Tibial nerve (tissue), 4 donors: ENCODE measurements at regions not wholly inside any gene's neighbourhood (a gene's known extent, or its start where the extent isn't known, plus 50 kb on each side); places are given as distances from the start of the nearest gene placed in this dataset.

Source experiments
- DNase-seq, 2 donors: peaks; one replicate each; pipeline ENCODE4 v3.0.0-alpha.2; 2019; ENCODE audit warnings: low spot score in 2 of 2
- H3K27ac ChIP-seq, 4 donors: fragments of 200-600 bp; sonication (generic) in 3 of 4; one replicate each; pipeline ENCODE4 v1.5.1; 2017 to 2019; ENCODE audit warnings: mild to moderate bottlenecking in 1 of 4
- H3K27me3 ChIP-seq, 2 donors: fragments of 200-600 bp; sonication (generic) in 1 of 2; one replicate each; pipeline versions ENCODE4 v1.5.1 to v1.6.0; 2017 to 2019
- H3K36me3 ChIP-seq, 3 donors: fragments of 200-600 bp; sonication (generic); one replicate each; pipeline ENCODE4 v1.5.1; 2018 to 2019
- H3K4me1 ChIP-seq, 4 donors: fragments of 200-600 bp; sonication (generic) in 3 of 4; one replicate each; pipeline ENCODE4 v1.5.1; 2017 to 2019
- H3K4me3 ChIP-seq, 4 donors: fragments of 200-600 bp; sonication (generic) in 3 of 4; one replicate each; pipeline ENCODE4 v1.5.1; 2017 to 2019; ENCODE audit warnings: mild to moderate bottlenecking in 1 of 4, moderate library complexity in 1 of 4
- H3K9me3 ChIP-seq, 4 donors: fragments of 200-600 bp; sonication (generic) in 3 of 4; one replicate each; pipeline ENCODE4 v1.5.1; 2017 to 2019
- EP300 ChIP-seq, 2 donors: sonication (generic); formaldehyde crosslinking; IDR thresholded peaks; one replicate each; pipeline ENCODE4 v1.6.1; 2017; ENCODE audit warnings: antibody characterized with exemption in 2 of 2, mild to moderate bottlenecking in 1 of 2
- POLR2A ChIP-seq, 2 donors: fragments of 450-650 bp; IDR thresholded peaks; one replicate each; pipeline ENCODE4 v1.6.1; 2017; ENCODE audit warnings: antibody characterized with exemption in 2 of 2, mild to moderate bottlenecking in 2 of 2, moderate library complexity in 2 of 2
- WGBS, 2 donors: methylation state at CpG; one replicate each; pipeline ENCODE4 v1.1.5; 2018; 5-methylcytosine and 5-hydroxymethylcytosine counted together
- TF ChIP-seq, protein P1 (sequence below), 5 experiments: fragments of 200-600 bp in 3 of 5; fragments of 450-650 bp in 2 of 5; sonication (generic) in 3 of 5; IDR thresholded peaks; one replicate each; pipeline ENCODE4 v1.5.1; 2016 to 2019; ENCODE audit warnings: antibody characterized with exemption in 5 of 5, mild to moderate bottlenecking in 3 of 5, moderate library complexity in 2 of 5

DNA sequence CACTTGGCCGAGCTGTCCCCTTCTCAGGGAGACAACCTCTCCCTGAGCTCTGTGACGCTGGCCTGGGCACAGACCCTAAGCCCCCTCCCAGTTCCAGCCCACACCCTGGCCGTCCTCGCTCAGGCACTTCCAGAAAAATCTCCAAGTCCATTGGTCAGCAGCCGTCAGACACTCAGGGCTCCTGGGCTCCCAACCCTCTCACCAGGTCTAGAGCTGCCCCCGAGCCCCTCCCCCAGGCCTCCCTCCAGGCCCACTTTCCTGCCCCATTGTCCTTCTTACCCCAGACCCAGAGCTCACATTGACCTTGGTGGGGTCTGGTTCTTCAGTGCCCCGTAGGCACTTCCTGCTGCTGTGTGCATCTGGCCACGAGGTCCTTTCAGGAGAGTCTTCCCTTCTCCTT is 249.3 kb upstream of the RTL1 start:
- TF ChIP-seq, protein P1, sequence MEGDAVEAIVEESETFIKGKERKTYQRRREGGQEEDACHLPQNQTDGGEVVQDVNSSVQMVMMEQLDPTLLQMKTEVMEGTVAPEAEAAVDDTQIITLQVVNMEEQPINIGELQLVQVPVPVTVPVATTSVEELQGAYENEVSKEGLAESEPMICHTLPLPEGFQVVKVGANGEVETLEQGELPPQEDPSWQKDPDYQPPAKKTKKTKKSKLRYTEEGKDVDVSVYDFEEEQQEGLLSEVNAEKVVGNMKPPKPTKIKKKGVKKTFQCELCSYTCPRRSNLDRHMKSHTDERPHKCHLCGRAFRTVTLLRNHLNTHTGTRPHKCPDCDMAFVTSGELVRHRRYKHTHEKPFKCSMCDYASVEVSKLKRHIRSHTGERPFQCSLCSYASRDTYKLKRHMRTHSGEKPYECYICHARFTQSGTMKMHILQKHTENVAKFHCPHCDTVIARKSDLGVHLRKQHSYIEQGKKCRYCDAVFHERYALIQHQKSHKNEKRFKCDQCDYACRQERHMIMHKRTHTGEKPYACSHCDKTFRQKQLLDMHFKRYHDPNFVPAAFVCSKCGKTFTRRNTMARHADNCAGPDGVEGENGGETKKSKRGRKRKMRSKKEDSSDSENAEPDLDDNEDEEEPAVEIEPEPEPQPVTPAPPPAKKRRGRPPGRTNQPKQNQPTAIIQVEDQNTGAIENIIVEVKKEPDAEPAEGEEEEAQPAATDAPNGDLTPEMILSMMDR (IDR thresholded peaks at IDR 0.05): no peak
- TF ChIP-seq EP300 (IDR thresholded peaks at IDR 0.05) (no peak), POLR2A (IDR thresholded peaks at IDR 0.05) (no peak)
- WGBS, 2 donors: 87 to 92% methylated on average over 8 of the region's 8 CpGs
- no peak for DNase-seq
- Histone ChIP-seq H3K4me1 (peaks cover 0 to 6% (median 0%) of the 10 kb centered on the region in 4 donors), H3K36me3 (no peaks in the 10 kb centered on the region), H3K4me3 (no peak overlapping the region), H3K27me3 (no peaks in the 10 kb centered on the region), H3K27ac (no peak overlapping the region), H3K9me3 (peaks cover 0 to 11% (median 0%) of the 10 kb centered on the region in 4 donors)

DNA sequence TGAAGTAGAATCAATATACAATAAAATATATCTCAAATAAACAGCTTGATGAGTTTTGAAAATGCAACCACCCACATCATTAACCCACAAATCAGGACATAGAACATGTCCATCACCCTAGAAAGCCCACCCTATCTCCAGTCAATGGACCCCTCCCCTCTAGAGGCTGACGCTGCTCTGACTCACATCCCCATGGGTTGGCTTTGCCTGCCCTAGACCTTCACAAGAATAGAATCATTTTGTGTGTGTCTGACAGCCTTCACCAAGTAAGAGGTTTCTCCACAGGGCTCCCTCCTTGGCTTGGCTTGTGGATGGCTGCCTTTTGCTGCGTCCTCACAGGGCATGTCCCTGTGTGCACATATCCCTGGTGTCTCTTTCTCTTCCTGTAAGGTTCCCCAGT is 250.2 kb upstream of the RTL1 start:
- Histone ChIP-seq H3K27ac (no peak overlapping the region), H3K27me3 (no peaks in the 10 kb centered on the region), H3K4me3 (no peak overlapping the region), H3K9me3 (peaks cover 0 to 2% (median 0%) of the 10 kb centered on the region in 4 donors), H3K36me3 (no peaks in the 10 kb centered on the region), H3K4me1 (peaks cover 0 to 6% (median 0%) of the 10 kb centered on the region in 4 donors)
- TF ChIP-seq, protein P1 (IDR thresholded peaks at IDR 0.05): no peak
- TF ChIP-seq POLR2A (IDR thresholded peaks at IDR 0.05): no peak
- TF ChIP-seq EP300 (IDR thresholded peaks at IDR 0.05): no peak
- 84 to 87% methylated on average over 2 of the region's 2 CpGs for WGBS, 2 donors
- no peak for DNase-seq

DNA sequence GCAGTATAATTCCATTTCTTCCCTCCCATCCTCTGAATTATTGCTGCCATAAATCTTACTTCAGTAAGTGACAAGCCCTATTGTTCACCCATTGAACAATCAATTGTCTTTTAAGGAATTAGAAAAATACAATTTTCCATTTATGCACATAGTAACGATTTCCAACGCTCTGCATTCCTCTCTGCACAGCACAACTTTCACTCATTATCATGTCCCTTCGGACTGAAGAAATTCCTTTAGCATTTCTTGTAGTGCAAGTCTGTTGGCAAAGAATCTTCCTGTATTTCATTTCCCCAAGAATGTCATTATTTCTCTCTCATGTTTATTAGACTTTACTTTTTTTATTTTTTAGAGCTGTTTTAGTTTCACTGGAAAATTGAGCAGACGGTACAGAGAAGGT is 252.1 kb upstream of the RTL1 start:
- H3K9me3 ChIP-seq: no peaks in the 10 kb centered on the region
- TF ChIP-seq POLR2A (IDR thresholded peaks at IDR 0.05): no peak
- TF ChIP-seq EP300 (IDR thresholded peaks at IDR 0.05): no peak
- TF ChIP-seq, protein P1 (IDR thresholded peaks at IDR 0.05): no peak
- H3K36me3 ChIP-seq: no peaks in the 10 kb centered on the region
- no peak overlapping the region for H3K4me3 ChIP-seq
- no peaks in the 10 kb centered on the region for H3K27me3 ChIP-seq
- DNase-seq: no peak
- H3K27ac ChIP-seq: no peak overlapping the region
- 33 to 35% methylated on average over 4 of the region's 4 CpGs for WGBS, 2 donors
- peaks cover 0 to 6% (median 0%) of the 10 kb centered on the region in 4 donors for H3K4me1 ChIP-seq

DNA sequence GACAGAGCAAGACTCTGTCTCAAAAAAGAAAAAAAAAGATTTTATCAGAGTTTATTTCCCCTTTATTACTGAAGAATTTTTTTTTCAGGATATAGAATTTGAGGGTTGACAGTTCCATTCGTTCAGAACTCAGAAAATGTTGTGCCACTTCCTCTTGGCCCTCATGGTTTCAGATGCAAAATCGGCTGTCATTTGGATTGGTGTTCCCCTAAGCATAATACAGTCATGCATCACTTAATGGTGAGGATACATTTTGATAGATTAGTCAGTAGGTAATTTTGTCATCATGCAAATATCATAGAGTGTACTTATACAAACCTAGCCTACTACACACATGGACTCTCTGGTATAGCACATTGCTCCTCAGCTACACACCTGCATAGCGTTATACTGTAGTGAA is 263.9 kb upstream of the RTL1 start:
- Histone ChIP-seq H3K4me3 (no peak overlapping the region), H3K4me1 (no peaks in the 10 kb centered on the region), H3K27ac (no peak overlapping the region), H3K36me3 (no peaks in the 10 kb centered on the region), H3K9me3 (peaks cover 0 to 37% (median 4%) of the 10 kb centered on the region in 4 donors), H3K27me3 (no peaks in the 10 kb centered on the region)
- no peak for TF ChIP-seq POLR2A (IDR thresholded peaks at IDR 0.05)
- no peak for DNase-seq
- WGBS, 2 donors: 76 to 81% methylated on average over 3 of the region's 3 CpGs

DNA sequence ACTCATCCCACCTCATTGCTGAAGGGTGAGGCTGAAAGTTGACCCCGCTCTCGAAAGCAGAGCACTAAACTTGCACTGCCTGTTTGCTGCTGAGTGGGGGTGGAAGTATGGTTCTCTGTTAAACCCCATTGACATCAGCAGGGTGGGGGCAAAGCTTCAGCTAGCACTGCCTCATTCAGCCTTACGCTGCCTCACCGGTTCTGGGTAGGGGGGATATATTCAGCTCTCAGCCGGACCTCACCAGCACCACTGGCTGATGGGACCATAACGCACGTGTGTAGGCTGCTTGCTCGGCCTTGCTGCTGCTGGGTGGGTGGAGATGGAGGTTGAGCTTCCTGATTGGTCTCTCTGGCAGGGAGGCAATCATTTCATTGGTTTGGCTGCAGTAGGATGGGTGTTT is 265.7 kb upstream of the RTL1 start:
- H3K9me3 ChIP-seq: peaks cover 0 to 53% (median 4%) of the 10 kb centered on the region in 4 donors
- H3K4me1 ChIP-seq: no peaks in the 10 kb centered on the region
- no peaks in the 10 kb centered on the region for H3K27me3 ChIP-seq
- H3K27ac ChIP-seq: no peak overlapping the region
- no peaks in the 10 kb centered on the region for H3K36me3 ChIP-seq
- no peak for DNase-seq
- no peak overlapping the region for H3K4me3 ChIP-seq
- WGBS, 2 donors: 71 to 85% methylated on average over 8 of the region's 8 CpGs
- TF ChIP-seq POLR2A (IDR thresholded peaks at IDR 0.05) (no peak), EP300 (IDR thresholded peaks at IDR 0.05) (no peak)
- TF ChIP-seq, protein P1 (IDR thresholded peaks at IDR 0.05): no peak

DNA sequence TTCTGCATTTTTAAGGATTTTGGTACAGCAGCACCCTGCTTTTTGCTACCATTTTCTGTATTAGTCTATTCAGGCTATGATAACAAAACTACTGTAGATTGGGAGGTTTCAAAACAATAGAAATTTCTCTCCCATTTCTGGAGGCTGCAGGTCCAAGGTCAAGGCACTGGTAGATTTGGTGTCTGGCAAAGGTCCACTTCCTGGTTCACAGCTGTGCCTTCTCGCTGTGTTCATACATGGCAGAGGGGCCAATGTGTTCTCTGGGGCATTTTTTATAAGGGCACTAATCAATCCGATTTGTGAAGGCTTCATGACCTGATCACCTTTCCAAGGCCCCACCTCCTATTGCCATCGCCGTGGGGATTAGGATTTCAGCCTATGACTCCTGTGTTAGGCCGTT is 268.1 kb upstream of the RTL1 start:
- DNase-seq: no peak
- WGBS, 2 donors: 89 to 92% methylated on average over 5 of the region's 5 CpGs

More for the DNA sequence above, 268.1 kb upstream of the RTL1 start:
- Histone ChIP-seq H3K27ac (no peak overlapping the region), H3K27me3 (no peaks in the 10 kb centered on the region), H3K36me3 (no peaks in the 10 kb centered on the region), H3K4me3 (no peak overlapping the region), H3K4me1 (no peaks in the 10 kb centered on the region), H3K9me3 (peaks cover 0 to 34% (median 2%) of the 10 kb centered on the region in 4 donors)
- TF ChIP-seq POLR2A (IDR thresholded peaks at IDR 0.05): no peak
- no peak for TF ChIP-seq EP300 (IDR thresholded peaks at IDR 0.05)
- TF ChIP-seq, protein P1 (IDR thresholded peaks at IDR 0.05): no peak
